ENCODE measurements at regions not wholly inside any gene's neighbourhood (a gene's known extent, or its start where the extent isn't known, plus 50 kb on each side); places are given as distances from the start of the nearest gene placed in this dataset.
"Not testable (repeated sequence)": the region's sequence is repeated elsewhere in the genome, so short reads cannot be mapped to it uniquely, and the experiment has no call there.

- ChIA-PET CTCF (no interaction called here), POLR2A (no interaction called here)
- Mint-ChIP-seq H3K4me3 (no peak overlapping the region), H3K9me3 (no peaks in the 10 kb centered on the region), H3K36me3 (ENCODE audit: low read depth) (no peaks in the 10 kb centered on the region), H3K27ac (no peak overlapping the region), H3K27me3 (no peaks in the 10 kb centered on the region), H3K4me1 (no peaks in the 10 kb centered on the region)
- DNase-seq = no peak
Observed at GRCh38 chr1:29756498-29756897, 520.2 kb downstream of the PTPRU start.

GRCh38 chr1:29756085-29756484 is 519.8 kb downstream of the PTPRU start:
- POLR2A ChIA-PET = no interaction called here
- DNase-seq = no peak
- no peak overlapping the region for H3K4me3 Mint-ChIP-seq
- no peak overlapping the region for H3K27ac Mint-ChIP-seq
- H3K4me1 Mint-ChIP-seq = no peaks in the 10 kb centered on the region
- CTCF ChIA-PET = no interaction called here
- H3K36me3 Mint-ChIP-seq (ENCODE audit: low read depth) = no peaks in the 10 kb centered on the region
- H3K9me3 Mint-ChIP-seq = no peaks in the 10 kb centered on the region
- H3K27me3 Mint-ChIP-seq = no peaks in the 10 kb centered on the region

GRCh38 chr1:29755412-29756015 is 519.2 kb downstream of the PTPRU start:
- H3K9me3 Mint-ChIP-seq; H3K4me3 Mint-ChIP-seq; CTCF ChIA-PET; H3K27ac Mint-ChIP-seq; H3K36me3 Mint-ChIP-seq (ENCODE audit: low read depth); POLR2A ChIA-PET; DNase-seq; H3K4me1 Mint-ChIP-seq; H3K27me3 Mint-ChIP-seq: not testable (repeated sequence)

- CTCF ChIA-PET = no interaction called here
- no peaks in the 10 kb centered on the region for H3K36me3 Mint-ChIP-seq (ENCODE audit: low read depth)
- POLR2A ChIA-PET = no interaction called here
Observed at GRCh38 chr1:29754573-29755375, 518.5 kb downstream of the PTPRU start.

GRCh38 chr1:29753771-29754572 is 517.6 kb downstream of the PTPRU start:
- peaks cover 4% of the 10 kb centered on the region for H3K27me3 Mint-ChIP-seq
- no peaks in the 10 kb centered on the region for H3K4me1 Mint-ChIP-seq
- DNase-seq = no peak
- H3K9me3 Mint-ChIP-seq = no peaks in the 10 kb centered on the region
- CTCF ChIA-PET = no interaction called here
- H3K36me3 Mint-ChIP-seq (ENCODE audit: low read depth) = no peaks in the 10 kb centered on the region
- no peak overlapping the region for H3K27ac Mint-ChIP-seq
- POLR2A ChIA-PET = no interaction called here
- no peak overlapping the region for H3K4me3 Mint-ChIP-seq

More at GRCh38 chr1:29754573-29755375, 518.5 kb downstream of the PTPRU start:
- Mint-ChIP-seq H3K27ac (no peak overlapping the region), H3K4me1 (no peaks in the 10 kb centered on the region), H3K27me3 (peaks cover 4% of the 10 kb centered on the region), H3K9me3 (no peaks in the 10 kb centered on the region), H3K4me3 (no peak overlapping the region)
- DNase-seq = no peak

- DNase-seq = no peak
- Mint-ChIP-seq H3K9me3 (no peaks in the 10 kb centered on the region), H3K4me3 (no peak overlapping the region), H3K27me3 (peaks cover 4% of the 10 kb centered on the region), H3K4me1 (no peaks in the 10 kb centered on the region), H3K27ac (no peak overlapping the region), H3K36me3 (ENCODE audit: low read depth) (no peaks in the 10 kb centered on the region)
- CTCF ChIA-PET = no interaction called here
- POLR2A ChIA-PET = no interaction called here
Observed at GRCh38 chr1:29753244-29753643, 516.9 kb downstream of the PTPRU start.

- no peak overlapping the region for H3K4me3 Mint-ChIP-seq
- CTCF ChIA-PET = interaction anchor here (1.0 kb wide), 1 partner anchor 15 kb away, joined by 4 read pairs; no protein-coding TSS in a partner anchor
- peaks cover 4% of the 10 kb centered on the region for H3K27me3 Mint-ChIP-seq
- H3K27ac Mint-ChIP-seq = no peak overlapping the region
- H3K36me3 Mint-ChIP-seq (ENCODE audit: low read depth) = no peaks in the 10 kb centered on the region
- no peaks in the 10 kb centered on the region for H3K4me1 Mint-ChIP-seq
- H3K9me3 Mint-ChIP-seq = no peaks in the 10 kb centered on the region
- POLR2A ChIA-PET = no interaction called here
- no peak for DNase-seq
Observed at GRCh38 chr1:29752141-29752540, 515.8 kb downstream of the PTPRU start.

GRCh38 chr1:29749024-29749945 is 513.0 kb downstream of the PTPRU start:
- H3K27ac Mint-ChIP-seq = no peak overlapping the region
- no peaks in the 10 kb centered on the region for H3K4me1 Mint-ChIP-seq
- no peaks in the 10 kb centered on the region for H3K9me3 Mint-ChIP-seq
- peaks cover 4% of the 10 kb centered on the region for H3K27me3 Mint-ChIP-seq
- ChIA-PET CTCF (interaction anchor here (0.7 to 1.1 kb wide), 2 partner anchors 39 to 58 kb away, joined by 3 to 4 read pairs; no protein-coding TSS in a partner anchor), POLR2A (no interaction called here)
- no peaks in the 10 kb centered on the region for H3K36me3 Mint-ChIP-seq (ENCODE audit: low read depth)
- no peak for DNase-seq
- no peak overlapping the region for H3K4me3 Mint-ChIP-seq

GRCh38 chr1:29747196-29747595 is 510.9 kb downstream of the PTPRU start:
- Mint-ChIP-seq H3K27me3 (peaks cover 7% of the 10 kb centered on the region), H3K36me3 (ENCODE audit: low read depth) (no peaks in the 10 kb centered on the region), H3K4me1 (no peaks in the 10 kb centered on the region), H3K9me3 (no peaks in the 10 kb centered on the region), H3K27ac (no peak overlapping the region), H3K4me3 (no peak overlapping the region)
- POLR2A ChIA-PET = no interaction called here
- CTCF ChIA-PET = no interaction called here
- DNase-seq = no peak

GRCh38 chr1:29746076-29746665 is 509.8 kb downstream of the PTPRU start:
- ChIA-PET POLR2A (no interaction called here), CTCF (no interaction called here)
- Mint-ChIP-seq H3K9me3 (no peaks in the 10 kb centered on the region), H3K36me3 (ENCODE audit: low read depth) (no peaks in the 10 kb centered on the region), H3K4me1 (no peaks in the 10 kb centered on the region), H3K27ac (no peak overlapping the region), H3K4me3 (no peak overlapping the region), H3K27me3 (peaks cover 7% of the 10 kb centered on the region)
- no peak for DNase-seq

GRCh38 chr1:29744684-29745490 is 508.6 kb downstream of the PTPRU start:
- CTCF ChIA-PET = no interaction called here
- POLR2A ChIA-PET = no interaction called here
- Mint-ChIP-seq H3K4me3 (no peak overlapping the region), H3K9me3 (no peaks in the 10 kb centered on the region), H3K27me3 (peaks cover 4% of the 10 kb centered on the region), H3K4me1 (no peaks in the 10 kb centered on the region), H3K27ac (no peak overlapping the region), H3K36me3 (ENCODE audit: low read depth) (no peaks in the 10 kb centered on the region)
- DNase-seq = no peak

- Mint-ChIP-seq H3K36me3 (ENCODE audit: low read depth) (no peaks in the 10 kb centered on the region), H3K9me3 (no peaks in the 10 kb centered on the region), H3K27me3 (peaks cover 4% of the 10 kb centered on the region), H3K4me3 (no peak overlapping the region), H3K4me1 (no peaks in the 10 kb centered on the region), H3K27ac (no peak overlapping the region)
- CTCF ChIA-PET = no interaction called here
- DNase-seq = no peak
- POLR2A ChIA-PET = no interaction called here
Observed at GRCh38 chr1:29743931-29744330, 507.6 kb downstream of the PTPRU start.
